GM19043 (cell line): ENCODE measurements at regions not wholly inside any gene's neighbourhood (a gene's known extent, or its start where the extent isn't known, plus 50 kb on each side); places are given as distances from the start of the nearest gene placed in this dataset.
A peak's percentile ranks its signal among the peaks of the same experiment; 100 is the strongest.

Experiments used
- ATAC-seq: cut with Tn5 transposase; IDR thresholded peaks from one replicate; pipeline ENCODE4 v1.9.1; 2021; ENCODE audit warnings: low read depth; ENCODE audit not compliant: unreplicated experiment

GRCh38 chr1:166221316-166221715, 54.5 kb upstream of the FAM78B start:
- ATAC-seq = no peak

GRCh38 chr1:166233750-166234366, 67.1 kb upstream of the FAM78B start:
- no peak for ATAC-seq

- ATAC-seq = no peak
Observed at GRCh38 chr1:166235728-166236127, 68.9 kb upstream of the FAM78B start.

- ATAC-seq = no peak
Observed at GRCh38 chr1:166237675-166238074, 70.9 kb upstream of the FAM78B start.

GRCh38 chr1:166253076-166253779, 86.4 kb upstream of the FAM78B start:
- no peak for ATAC-seq

- ATAC-seq = no peak
Observed at GRCh38 chr1:166258017-166258416, 91.2 kb upstream of the FAM78B start.

- no peak for ATAC-seq
Observed at GRCh38 chr1:166261511-166261910, 94.7 kb upstream of the FAM78B start.

- no peak for ATAC-seq
Observed at GRCh38 chr1:166270476-166271150, 103.8 kb upstream of the FAM78B start.

GRCh38 chr1:166271151-166271538, 104.3 kb upstream of the FAM78B start:
- ATAC-seq = no peak

GRCh38 chr1:166272155-166272554, 105.4 kb upstream of the FAM78B start:
- ATAC-seq = no peak

- ATAC-seq = no peak
Observed at GRCh38 chr1:166272851-166273250, 106.0 kb upstream of the FAM78B start.

GRCh38 chr1:166273618-166274017, 106.8 kb upstream of the FAM78B start:
- ATAC-seq = no peak

- ATAC-seq = no peak
Observed at GRCh38 chr1:166282391-166283137, 115.8 kb upstream of the FAM78B start.

GRCh38 chr1:166283190-166283589, 116.4 kb upstream of the FAM78B start:
- ATAC-seq = no peak

GRCh38 chr1:166283600-166283999, 116.8 kb upstream of the FAM78B start:
- no peak for ATAC-seq

- ATAC-seq = no peak
Observed at GRCh38 chr1:166289309-166290050, 122.7 kb upstream of the FAM78B start.

- ATAC-seq = no peak
Observed at GRCh38 chr1:166295656-166296055, 128.9 kb upstream of the FAM78B start.

GRCh38 chr1:166297993-166298392, 131.2 kb upstream of the FAM78B start:
- ATAC-seq = peak; percentile 47

GRCh38 chr1:166300767-166301166, 134.0 kb upstream of the FAM78B start:
- no peak for ATAC-seq

- no peak for ATAC-seq
Observed at GRCh38 chr1:166302989-166303758, 136.4 kb upstream of the FAM78B start.
